SH-SY5Y (cell line): ENCODE measurements at regions not wholly inside any gene's neighbourhood (a gene's known extent, or its start where the extent isn't known, plus 50 kb on each side); places are given as distances from the start of the nearest gene placed in this dataset.

ENCODE experiments used
- GATA2 ChIP-seq: IDR thresholded peaks from 2 replicates; pipeline ENCODE4 v1.6.1; 2011; ENCODE audit warnings: mild to moderate bottlenecking, low read depth, low read length
- GATA3 ChIP-seq: IDR thresholded peaks from 2 replicates; pipeline ENCODE4 v1.6.1; 2011; ENCODE audit warnings: low read depth, mild to moderate bottlenecking, low read length, moderate library complexity

DNA sequence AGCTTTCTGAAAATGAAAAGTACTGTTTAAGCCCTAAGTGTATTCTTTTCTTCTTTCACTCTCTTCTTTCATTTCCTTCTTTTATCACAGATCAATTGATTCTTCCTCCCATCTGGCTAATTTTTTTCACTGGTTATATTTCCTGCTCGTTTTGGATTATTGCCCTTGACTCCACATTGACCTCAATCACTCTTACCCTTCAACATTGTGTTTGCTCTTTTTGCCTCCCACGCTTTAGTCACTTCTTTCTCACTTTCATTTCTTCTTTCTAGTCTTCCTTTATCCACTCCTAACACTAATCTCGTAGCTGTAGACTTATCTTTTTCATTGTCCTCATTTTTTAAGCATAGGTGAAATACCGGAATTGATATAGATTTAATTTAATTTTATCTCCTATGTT is 320.3 kb upstream of the VRK2 start:
- TF ChIP-seq GATA2 (no peak), GATA3 (no peak)
